Activated CD8-positive, alpha-beta T cell treated with anti-CD3 and anti-CD28 coated beads for 36 hours (primary cell): ENCODE measurements at regions not wholly inside any gene's neighbourhood (a gene's known extent, or its start where the extent isn't known, plus 50 kb on each side); places are given as distances from the start of the nearest gene placed in this dataset.

Source experiments
- ATAC-seq: fragments of 200-7000 bp; cut with Tn5 transposase; one replicate; pipeline ENCODE4 v1.10.0; 2021; ENCODE audit warnings: mild to moderate bottlenecking, moderate library complexity
- CTCF ChIA-PET: fragments of 350-600 bp; sonication (Branson Sonifier 250); formaldehyde crosslinking; loops from one replicate; lab custom pipeline; 2021; ENCODE audit warnings: antibody characterized with exemption; lab: Charles Lee
- POLR2A ChIA-PET: fragments of 350-600 bp; sonication (Branson Sonifier 250); formaldehyde crosslinking; loops from one replicate; lab custom pipeline; 2021; ENCODE audit warnings: antibody characterized with exemption; lab: Charles Lee
- DNase-seq: peaks from one replicate; pipeline ENCODE4 v3.0.0-alpha.2; 2020
- H3K27ac Mint-ChIP-seq: one replicate; pipeline ENCODE4 v1.8.0; 2021; ENCODE audit warnings: mild to moderate bottlenecking, mixed read lengths
- H3K27me3 Mint-ChIP-seq: one replicate; pipeline ENCODE4 v1.8.0; 2021; ENCODE audit warnings: mixed read lengths
- H3K36me3 Mint-ChIP-seq: one replicate; pipeline ENCODE4 v1.8.0; 2021; ENCODE audit warnings: low read depth, mixed read lengths
- H3K4me1 Mint-ChIP-seq: one replicate; pipeline ENCODE4 v1.8.0; 2021; ENCODE audit warnings: low read depth, mixed read lengths
- H3K4me3 Mint-ChIP-seq: one replicate; pipeline ENCODE4 v1.8.0; 2021; ENCODE audit warnings: mild to moderate bottlenecking, moderate library complexity, mixed read lengths
- H3K9me3 Mint-ChIP-seq: one replicate; pipeline ENCODE4 v1.8.0; 2021; ENCODE audit warnings: mixed read lengths
- intact Hi-C: fragments of 100-400 bp; cut with micrococcal nuclease; formaldehyde crosslinking; loops from one replicate; pipeline ENCODE4 v1.10.0; 2022
- TF ChIP-seq, protein P1 (sequence below): fragments of 200-600 bp; IDR thresholded peaks from one replicate; pipeline ENCODE4 v1.8.0; 2022; ENCODE audit warnings: antibody characterized with exemption, mild to moderate bottlenecking

DNA sequence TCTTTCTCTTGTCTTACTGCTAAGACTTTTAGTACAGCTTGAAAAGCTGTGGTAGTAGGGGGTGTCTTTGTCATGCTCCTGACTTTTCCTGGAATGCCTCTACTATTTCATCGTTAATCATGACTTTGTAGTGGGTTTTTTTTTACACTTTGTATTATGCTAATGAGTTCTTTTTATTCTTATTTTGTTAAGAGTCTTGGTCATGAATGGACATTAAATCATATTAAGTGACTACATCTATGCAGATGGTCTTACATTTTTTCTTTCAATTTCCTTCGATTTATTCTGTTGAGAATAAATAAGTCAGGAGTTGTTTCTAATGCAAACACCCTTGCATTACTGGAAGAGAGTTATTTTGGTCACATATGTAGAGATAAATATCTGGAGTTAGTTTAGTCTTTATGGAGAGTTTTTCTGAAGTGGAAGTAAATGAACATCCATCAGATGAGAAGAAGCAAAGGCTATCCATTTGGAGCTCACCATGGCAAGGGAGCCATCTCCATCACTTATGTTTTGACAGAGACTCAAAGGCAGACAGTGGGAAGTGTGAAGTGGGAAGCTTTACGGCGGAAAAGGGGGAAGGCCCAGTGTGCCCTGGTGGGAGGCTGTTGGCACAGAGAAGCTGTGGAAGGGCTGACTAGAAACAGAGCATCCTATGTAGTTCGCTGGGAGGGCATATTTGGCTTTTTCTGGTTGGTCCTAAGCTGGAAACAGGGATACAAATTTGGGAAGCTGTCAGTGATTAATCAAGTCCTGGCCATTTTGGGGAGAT, 73.1 kb upstream of the PRR23E start:
- no peak for DNase-seq
- CTCF ChIA-PET = no interaction called here
- no peak for ATAC-seq

DNA sequence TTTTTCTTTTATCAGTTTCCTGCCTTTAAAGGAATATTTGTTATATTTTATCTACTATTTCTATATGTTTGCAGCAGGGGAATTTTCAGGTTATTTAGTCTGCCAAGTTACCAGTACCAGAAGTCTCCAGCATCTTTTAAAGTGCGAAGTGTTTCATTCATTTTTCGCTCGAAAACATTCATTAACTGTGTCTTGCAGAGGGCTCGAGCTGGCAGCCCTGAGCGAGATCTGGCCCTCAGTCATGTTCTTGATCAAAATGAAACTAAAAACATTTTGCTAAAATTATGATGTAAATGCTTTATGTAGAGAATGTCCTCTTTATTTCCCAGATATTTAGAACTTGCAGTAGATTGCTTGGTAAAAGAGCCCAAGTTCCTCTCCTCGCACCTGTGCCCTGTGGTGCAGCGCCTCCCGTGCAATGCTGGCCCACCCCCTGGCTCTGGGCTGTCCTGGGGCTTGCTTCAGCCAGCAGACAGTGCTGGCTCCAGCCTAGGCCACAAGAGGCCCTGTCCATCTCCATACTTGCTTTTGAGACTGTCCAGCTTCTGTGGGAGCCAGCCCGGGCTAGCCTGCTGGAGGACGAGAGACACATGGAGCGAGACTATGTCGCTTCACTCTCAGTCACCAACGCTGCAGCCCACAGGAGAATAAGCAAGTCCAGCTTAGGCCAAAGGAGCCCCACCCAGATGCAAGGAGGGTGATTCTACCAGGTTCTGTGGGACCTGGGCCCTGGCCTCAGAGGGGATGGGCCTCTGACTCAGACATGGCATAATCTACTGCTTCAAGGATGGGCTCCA, 71.9 kb upstream of the PRR23E start:
- Mint-ChIP-seq H3K4me3 (no peak overlapping the region), H3K27ac (no peak overlapping the region), H3K9me3 (no peaks in the 10 kb centered on the region), H3K27me3 (peaks cover 12% of the 10 kb centered on the region), H3K4me1 (no peaks in the 10 kb centered on the region), H3K36me3 (no peaks in the 10 kb centered on the region)
- DNase-seq (no peak), ATAC-seq (no peak)
- intact Hi-C loops = no loop called here
- POLR2A ChIA-PET = no interaction called here
- CTCF ChIA-PET = no interaction called here
- TF ChIP-seq, protein P1, sequence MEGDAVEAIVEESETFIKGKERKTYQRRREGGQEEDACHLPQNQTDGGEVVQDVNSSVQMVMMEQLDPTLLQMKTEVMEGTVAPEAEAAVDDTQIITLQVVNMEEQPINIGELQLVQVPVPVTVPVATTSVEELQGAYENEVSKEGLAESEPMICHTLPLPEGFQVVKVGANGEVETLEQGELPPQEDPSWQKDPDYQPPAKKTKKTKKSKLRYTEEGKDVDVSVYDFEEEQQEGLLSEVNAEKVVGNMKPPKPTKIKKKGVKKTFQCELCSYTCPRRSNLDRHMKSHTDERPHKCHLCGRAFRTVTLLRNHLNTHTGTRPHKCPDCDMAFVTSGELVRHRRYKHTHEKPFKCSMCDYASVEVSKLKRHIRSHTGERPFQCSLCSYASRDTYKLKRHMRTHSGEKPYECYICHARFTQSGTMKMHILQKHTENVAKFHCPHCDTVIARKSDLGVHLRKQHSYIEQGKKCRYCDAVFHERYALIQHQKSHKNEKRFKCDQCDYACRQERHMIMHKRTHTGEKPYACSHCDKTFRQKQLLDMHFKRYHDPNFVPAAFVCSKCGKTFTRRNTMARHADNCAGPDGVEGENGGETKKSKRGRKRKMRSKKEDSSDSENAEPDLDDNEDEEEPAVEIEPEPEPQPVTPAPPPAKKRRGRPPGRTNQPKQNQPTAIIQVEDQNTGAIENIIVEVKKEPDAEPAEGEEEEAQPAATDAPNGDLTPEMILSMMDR = no peak

More for the DNA sequence above, 73.1 kb upstream of the PRR23E start:
- no peaks in the 10 kb centered on the region for H3K9me3 Mint-ChIP-seq
- H3K4me3 Mint-ChIP-seq = no peak overlapping the region
- no peak overlapping the region for H3K27ac Mint-ChIP-seq
- intact Hi-C loops = no loop called here
- POLR2A ChIA-PET = no interaction called here
- H3K36me3 Mint-ChIP-seq = no peaks in the 10 kb centered on the region
- H3K27me3 Mint-ChIP-seq = peaks cover 12% of the 10 kb centered on the region
- H3K4me1 Mint-ChIP-seq = no peaks in the 10 kb centered on the region
- TF ChIP-seq, protein P1 = no peak

DNA sequence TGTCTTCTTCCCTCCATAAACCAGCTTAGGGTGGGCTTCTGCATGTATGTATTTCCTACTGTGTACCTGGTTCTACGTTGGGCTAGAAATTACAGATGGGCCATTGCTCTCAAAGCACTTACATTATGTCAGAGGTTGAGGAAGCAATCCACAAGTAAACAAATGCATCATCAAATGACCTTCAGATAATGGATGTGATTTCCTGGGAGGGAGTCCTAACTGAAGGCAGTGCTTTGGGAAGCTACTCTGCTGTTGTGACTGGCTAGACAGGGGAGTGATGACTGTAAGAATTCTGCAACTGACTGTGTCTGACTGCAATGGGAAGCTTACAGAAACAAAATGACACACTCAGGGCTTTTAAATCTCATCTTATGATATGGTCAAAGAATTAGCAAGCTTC, 71.0 kb upstream of the PRR23E start:
- H3K27ac Mint-ChIP-seq = no peak overlapping the region
- H3K4me1 Mint-ChIP-seq = no peaks in the 10 kb centered on the region
- H3K36me3 Mint-ChIP-seq = no peaks in the 10 kb centered on the region
- H3K4me3 Mint-ChIP-seq = no peak overlapping the region
- ChIA-PET POLR2A (no interaction called here), CTCF (no interaction called here)
- H3K9me3 Mint-ChIP-seq = no peaks in the 10 kb centered on the region
- DNase-seq (no peak), ATAC-seq (no peak)
- peaks cover 12% of the 10 kb centered on the region for H3K27me3 Mint-ChIP-seq
- intact Hi-C loops = no loop called here
- TF ChIP-seq, protein P1 = no peak

DNA sequence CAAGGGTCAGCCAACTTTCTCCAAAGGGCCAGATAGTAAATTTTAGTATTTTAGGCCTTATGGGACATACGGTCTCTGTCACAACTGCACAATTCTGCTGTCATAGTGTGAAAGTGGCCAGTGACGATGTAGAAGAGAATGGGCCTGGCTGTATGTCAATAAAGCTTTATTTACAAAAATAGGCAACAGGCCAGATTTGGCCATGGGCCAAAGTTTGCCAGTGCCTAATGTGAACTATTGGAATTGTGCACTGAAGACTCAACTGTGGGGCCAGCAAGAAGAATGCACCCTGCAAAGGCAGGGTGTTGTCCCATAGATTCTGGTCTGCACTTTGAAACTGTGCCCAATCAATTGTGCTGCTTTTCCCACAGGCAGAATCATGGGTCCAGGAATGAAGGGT, 69.4 kb upstream of the PRR23E start:
- no peaks in the 10 kb centered on the region for H3K36me3 Mint-ChIP-seq
- POLR2A ChIA-PET = interaction anchor here (0.8 kb wide), 1 partner anchor 20 kb away, joined by 3 read pairs; no protein-coding TSS in a partner anchor
- CTCF ChIA-PET = interaction anchor here (1.0 kb wide), 1 partner anchor 445 kb away, joined by 3 read pairs; no protein-coding TSS in a partner anchor
- no peak overlapping the region for H3K4me3 Mint-ChIP-seq
- no peak overlapping the region for H3K27ac Mint-ChIP-seq
- TF ChIP-seq, protein P1 = no peak
- no peak for ATAC-seq
- intact Hi-C loops = no loop called here
- no peaks in the 10 kb centered on the region for H3K4me1 Mint-ChIP-seq
- H3K27me3 Mint-ChIP-seq = peaks cover 9% of the 10 kb centered on the region
- no peak for DNase-seq
- H3K9me3 Mint-ChIP-seq = no peaks in the 10 kb centered on the region

DNA sequence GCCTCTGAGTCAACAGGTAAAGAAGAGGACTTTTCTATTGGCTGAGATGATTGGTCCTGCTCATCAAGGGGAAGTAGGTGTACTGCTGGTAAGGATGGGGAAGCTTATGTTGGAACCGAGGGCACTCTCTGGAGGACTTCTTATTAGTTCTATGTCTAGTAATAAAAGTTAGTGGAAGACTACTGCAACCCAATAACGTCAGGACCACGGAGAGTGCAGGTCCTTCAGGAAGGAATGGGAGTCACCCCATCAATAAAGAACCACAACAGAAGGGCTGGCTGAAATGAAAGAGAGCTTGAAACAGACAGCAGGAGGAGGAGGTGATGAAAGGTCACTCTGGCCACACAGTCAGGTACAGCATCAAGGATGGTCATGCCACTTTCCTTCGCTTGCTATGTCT, 68.8 kb upstream of the PRR23E start:
- CTCF ChIA-PET = no interaction called here

More for the DNA sequence above, 68.8 kb upstream of the PRR23E start:
- POLR2A ChIA-PET = interaction anchor here (0.8 kb wide), 1 partner anchor 21 kb away, joined by 3 read pairs; no protein-coding TSS in a partner anchor
- no peak overlapping the region for H3K4me3 Mint-ChIP-seq
- no peak for ATAC-seq
- no peak overlapping the region for H3K27ac Mint-ChIP-seq
- H3K9me3 Mint-ChIP-seq = no peaks in the 10 kb centered on the region
- intact Hi-C loops = no loop called here
- no peaks in the 10 kb centered on the region for H3K36me3 Mint-ChIP-seq
- H3K4me1 Mint-ChIP-seq = no peaks in the 10 kb centered on the region
- peaks cover 8% of the 10 kb centered on the region for H3K27me3 Mint-ChIP-seq
- DNase-seq = no peak
- TF ChIP-seq, protein P1 = no peak
